ENCODE measurements at regions not wholly inside any gene's neighbourhood (a gene's known extent, or its start where the extent isn't known, plus 50 kb on each side); places are given as distances from the start of the nearest gene placed in this dataset.

GRCh38 chr1:194474701-194475100 lies 1288.3 kb upstream of the B3GALT2 start:
- no peak for DNase-seq

- no peak for DNase-seq
Measured at GRCh38 chr1:194473766-194474165, 1287.4 kb upstream of the B3GALT2 start.

- DNase-seq, result no peak
Measured at GRCh38 chr1:194469282-194469681, 1282.9 kb upstream of the B3GALT2 start.

- DNase-seq, result no peak
Measured at GRCh38 chr1:194466706-194467105, 1280.3 kb upstream of the B3GALT2 start.

GRCh38 chr1:194447636-194448035 lies 1261.2 kb upstream of the B3GALT2 start:
- DNase-seq, result peak; percentile 87

GRCh38 chr1:194445244-194445643 lies 1258.8 kb upstream of the B3GALT2 start:
- DNase-seq, result no peak

- DNase-seq, result no peak
Measured at GRCh38 chr1:194442901-194443575, 1256.6 kb upstream of the B3GALT2 start.

- DNase-seq, result no peak
Measured at GRCh38 chr1:194437135-194437534, 1250.7 kb upstream of the B3GALT2 start.

- no peak for DNase-seq
Measured at GRCh38 chr1:194431121-194431520, 1244.7 kb upstream of the B3GALT2 start.

GRCh38 chr1:194420706-194421105 lies 1234.3 kb upstream of the B3GALT2 start:
- no peak for DNase-seq

GRCh38 chr1:194419721-194420120 lies 1233.3 kb upstream of the B3GALT2 start:
- no peak for DNase-seq

GRCh38 chr1:194410756-194411155 lies 1224.3 kb upstream of the B3GALT2 start:
- no peak for DNase-seq

- peak; percentile 41 for DNase-seq
Measured at GRCh38 chr1:194407238-194407637, 1220.8 kb upstream of the B3GALT2 start.

GRCh38 chr1:194394676-194395075 lies 1208.3 kb upstream of the B3GALT2 start:
- DNase-seq, result no peak

GRCh38 chr1:194387531-194387930 lies 1201.1 kb upstream of the B3GALT2 start:
- no peak for DNase-seq

GRCh38 chr1:194378517-194378916 lies 1192.1 kb upstream of the B3GALT2 start:
- DNase-seq, result peak; percentile 10

- DNase-seq, result no peak
Measured at GRCh38 chr1:194374649-194375048, 1188.2 kb upstream of the B3GALT2 start.

GRCh38 chr1:194372266-194372665 lies 1185.9 kb upstream of the B3GALT2 start:
- no peak for DNase-seq

- no peak for DNase-seq
Measured at GRCh38 chr1:194369622-194370021, 1183.2 kb upstream of the B3GALT2 start.

- DNase-seq, result peak; percentile 73
Measured at GRCh38 chr1:194369060-194369459, 1182.6 kb upstream of the B3GALT2 start.

- peak; percentile 17 for DNase-seq
Measured at GRCh38 chr1:194367121-194367520, 1180.7 kb upstream of the B3GALT2 start.

GRCh38 chr1:194366705-194367104 lies 1180.3 kb upstream of the B3GALT2 start:
- DNase-seq, result peak; percentile 77

GRCh38 chr1:194362327-194362726 lies 1175.9 kb upstream of the B3GALT2 start:
- DNase-seq, result no peak

GRCh38 chr1:194361374-194362131 lies 1175.1 kb upstream of the B3GALT2 start:
- DNase-seq, result no peak

- DNase-seq, result no peak
Measured at GRCh38 chr1:194358208-194358581, 1171.8 kb upstream of the B3GALT2 start.
